ENCODE measurements at regions not wholly inside any gene's neighbourhood (a gene's known extent, or its start where the extent isn't known, plus 50 kb on each side); places are given as distances from the start of the nearest gene placed in this dataset.

DNA sequence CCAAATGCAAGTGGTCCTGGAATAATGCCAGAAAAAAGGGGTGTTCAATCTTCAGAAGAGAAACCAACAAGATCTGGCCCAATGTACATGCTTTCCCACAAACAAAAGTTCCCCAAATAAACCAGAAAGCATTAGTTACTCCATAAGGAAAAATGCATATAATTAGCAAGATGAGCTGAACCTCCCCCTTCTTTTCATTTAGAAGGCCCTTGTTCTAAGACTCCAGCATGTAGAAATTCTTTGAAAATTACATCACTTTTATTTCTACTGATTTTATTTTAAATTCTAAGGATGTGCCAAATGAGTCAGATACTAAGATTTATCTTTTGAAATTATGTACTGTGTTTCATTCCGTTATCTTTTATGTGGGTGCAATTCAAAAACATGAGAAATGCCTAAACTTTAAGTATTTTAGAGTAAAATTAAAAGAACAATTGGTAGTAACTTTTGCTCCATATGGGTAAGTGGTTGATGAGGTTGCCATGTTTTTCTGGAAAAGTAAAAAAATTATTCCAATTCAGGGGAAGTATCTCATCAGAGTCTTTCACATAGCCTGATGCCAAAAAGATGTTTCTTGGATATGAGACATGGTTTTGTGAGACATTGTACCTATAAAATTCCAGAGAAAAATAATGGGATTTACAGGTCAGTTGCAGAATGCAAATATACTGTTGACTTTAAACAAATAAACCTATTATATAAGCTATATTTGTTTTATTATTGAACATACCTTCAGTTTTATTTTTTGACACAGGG is 106.5 kb upstream of the CCDC112 start:
- DNase-seq (ENCODE audit: extremely low read depth, low read depth), result no peak
- TF ChIP-seq, protein P1, sequence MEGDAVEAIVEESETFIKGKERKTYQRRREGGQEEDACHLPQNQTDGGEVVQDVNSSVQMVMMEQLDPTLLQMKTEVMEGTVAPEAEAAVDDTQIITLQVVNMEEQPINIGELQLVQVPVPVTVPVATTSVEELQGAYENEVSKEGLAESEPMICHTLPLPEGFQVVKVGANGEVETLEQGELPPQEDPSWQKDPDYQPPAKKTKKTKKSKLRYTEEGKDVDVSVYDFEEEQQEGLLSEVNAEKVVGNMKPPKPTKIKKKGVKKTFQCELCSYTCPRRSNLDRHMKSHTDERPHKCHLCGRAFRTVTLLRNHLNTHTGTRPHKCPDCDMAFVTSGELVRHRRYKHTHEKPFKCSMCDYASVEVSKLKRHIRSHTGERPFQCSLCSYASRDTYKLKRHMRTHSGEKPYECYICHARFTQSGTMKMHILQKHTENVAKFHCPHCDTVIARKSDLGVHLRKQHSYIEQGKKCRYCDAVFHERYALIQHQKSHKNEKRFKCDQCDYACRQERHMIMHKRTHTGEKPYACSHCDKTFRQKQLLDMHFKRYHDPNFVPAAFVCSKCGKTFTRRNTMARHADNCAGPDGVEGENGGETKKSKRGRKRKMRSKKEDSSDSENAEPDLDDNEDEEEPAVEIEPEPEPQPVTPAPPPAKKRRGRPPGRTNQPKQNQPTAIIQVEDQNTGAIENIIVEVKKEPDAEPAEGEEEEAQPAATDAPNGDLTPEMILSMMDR (IDR thresholded peaks at IDR 0.05; ENCODE audit: low read depth, low read length), result no peak

DNA sequence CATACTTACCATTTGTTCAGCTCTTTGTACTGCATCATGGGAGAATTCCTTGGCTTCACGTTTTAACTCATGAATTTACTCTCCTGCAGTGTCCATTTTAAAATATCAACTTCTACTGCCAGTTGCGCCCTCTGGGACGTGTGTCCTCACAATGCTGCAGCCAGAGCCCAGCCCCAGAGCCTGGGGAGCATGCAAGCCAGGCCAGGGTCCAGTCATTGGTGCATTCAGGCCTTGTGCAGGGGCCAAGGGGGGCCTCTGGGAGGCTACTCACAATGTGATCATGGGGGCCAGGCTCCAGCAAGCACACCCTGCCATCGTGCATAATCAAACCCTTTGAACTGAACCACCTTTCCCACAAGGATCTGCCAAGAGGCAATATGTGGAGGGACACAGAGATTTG is 105.6 kb upstream of the CCDC112 start:
- TF ChIP-seq, protein P1 (IDR thresholded peaks at IDR 0.05; ENCODE audit: low read depth, low read length), result no peak
- DNase-seq (ENCODE audit: extremely low read depth, low read depth), result no peak

DNA sequence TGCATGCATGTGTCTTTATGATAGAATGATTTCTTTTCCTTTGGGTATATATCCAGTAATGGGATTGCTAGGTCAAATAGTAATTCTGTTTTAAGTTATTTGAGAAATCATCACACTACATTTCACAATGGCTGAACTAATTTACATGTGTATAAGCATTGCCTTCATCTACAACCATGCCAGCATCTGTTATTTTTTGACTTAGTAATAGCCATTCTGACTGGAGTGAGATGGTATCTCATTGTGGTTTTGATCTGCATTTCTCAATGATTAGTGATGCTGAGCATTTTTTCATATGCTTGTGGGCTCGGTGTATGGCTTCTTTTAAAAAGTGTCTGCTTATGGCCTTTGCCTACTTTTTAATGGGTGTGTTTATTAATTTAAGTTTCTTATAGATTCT is 102.3 kb upstream of the CCDC112 start:
- peak; percentile 74 for DNase-seq (ENCODE audit: extremely low read depth, low read depth)
- TF ChIP-seq, protein P1 (IDR thresholded peaks at IDR 0.05; ENCODE audit: low read depth, low read length), result no peak

DNA sequence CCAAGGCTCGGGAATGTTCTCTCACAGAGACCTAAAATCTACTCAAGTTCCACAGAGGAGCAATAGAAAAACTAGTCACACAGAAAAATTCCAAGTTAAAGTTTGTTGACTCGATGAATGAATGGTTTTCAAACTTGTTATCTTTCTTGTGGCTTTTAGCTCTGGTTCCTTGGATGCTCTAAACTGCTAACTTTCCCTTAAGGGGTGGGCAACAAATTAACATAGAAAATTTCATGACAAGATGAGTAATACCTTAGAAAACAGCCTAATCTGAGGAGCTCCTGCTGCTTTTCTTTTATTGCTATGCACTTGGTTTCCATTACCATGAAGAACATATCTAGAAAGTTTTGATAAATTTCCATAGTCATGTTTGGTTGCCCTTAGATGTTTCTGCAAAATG is 100.2 kb upstream of the CCDC112 start:
- no peak for DNase-seq (ENCODE audit: extremely low read depth, low read depth)

DNA sequence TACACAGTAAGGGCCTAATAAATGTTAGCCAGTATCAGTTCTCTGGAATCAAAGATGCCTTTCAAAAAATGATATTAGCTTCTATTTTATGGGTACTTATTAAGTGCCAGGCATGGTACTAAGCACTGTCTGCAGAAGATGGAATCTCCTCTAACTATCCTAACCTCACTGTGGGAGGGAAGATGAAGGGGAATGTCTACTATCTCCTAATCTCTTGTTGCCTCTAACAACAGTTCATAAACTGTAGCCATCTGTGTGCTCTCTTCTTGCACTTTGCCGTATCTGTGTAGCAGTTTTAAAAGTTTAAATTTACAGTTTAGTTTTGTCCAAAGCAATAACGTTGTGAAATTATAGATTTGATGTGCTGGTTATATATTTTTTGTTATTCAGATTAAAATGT is 99.6 kb upstream of the CCDC112 start:
- TF ChIP-seq, protein P1 (IDR thresholded peaks at IDR 0.05; ENCODE audit: low read depth, low read length), result no peak
- no peak for DNase-seq (ENCODE audit: extremely low read depth, low read depth)

More for the DNA sequence above, 100.2 kb upstream of the CCDC112 start:
- TF ChIP-seq, protein P1 (IDR thresholded peaks at IDR 0.05; ENCODE audit: low read depth, low read length), result no peak

DNA sequence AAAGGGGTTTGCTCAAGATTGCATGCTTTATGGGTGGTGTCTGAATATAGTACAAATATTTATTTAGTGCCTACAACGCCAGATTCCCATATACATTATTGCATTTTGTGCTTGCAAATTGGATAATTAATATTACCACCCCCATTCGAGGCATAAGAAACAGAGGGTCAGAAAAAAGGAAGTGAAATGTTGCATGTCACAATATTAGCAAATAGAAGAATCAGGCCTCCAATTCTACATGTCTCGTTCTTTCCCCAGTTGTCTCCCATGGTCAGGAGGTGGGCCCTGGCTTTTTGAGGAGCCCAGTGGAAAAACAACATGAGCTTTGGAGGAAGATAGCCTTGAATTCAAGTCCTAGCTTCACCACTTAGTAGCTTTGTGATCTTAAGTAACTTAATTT is 98.1 kb upstream of the CCDC112 start:
- no peak for DNase-seq (ENCODE audit: extremely low read depth, low read depth)
- TF ChIP-seq, protein P1 (IDR thresholded peaks at IDR 0.05; ENCODE audit: low read depth, low read length), result no peak

DNA sequence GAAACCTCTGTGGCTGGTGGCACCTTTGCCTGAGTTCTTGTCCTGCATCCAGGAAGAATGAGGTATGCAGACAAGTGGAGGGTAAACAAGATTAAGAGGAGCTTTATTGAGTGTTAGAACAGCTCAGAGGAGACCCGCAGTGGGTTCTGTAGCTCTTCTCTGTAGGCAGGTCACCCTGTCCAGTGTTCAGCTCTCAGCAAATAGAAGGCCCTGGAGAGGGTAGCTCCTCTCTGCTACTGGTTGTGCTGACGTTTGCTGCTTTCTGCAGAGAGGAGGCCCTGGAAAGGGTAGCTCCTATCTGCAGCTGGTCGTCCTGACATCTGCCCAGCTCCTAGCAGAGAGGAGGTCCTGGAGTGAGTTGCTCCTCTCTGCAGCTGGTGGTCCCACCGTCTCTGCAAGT is 96.8 kb upstream of the CCDC112 start:
- TF ChIP-seq, protein P1 (IDR thresholded peaks at IDR 0.05; ENCODE audit: low read depth, low read length), result no peak
- DNase-seq (ENCODE audit: extremely low read depth, low read depth), result no peak

All from AG09319 (cell line).